SK-N-DZ (cell line): ENCODE measurements at regions not wholly inside any gene's neighbourhood (a gene's known extent, or its start where the extent isn't known, plus 50 kb on each side); places are given as distances from the start of the nearest gene placed in this dataset.
"Not testable (repeated sequence)": the region's sequence is repeated elsewhere in the genome, so short reads cannot be mapped to it uniquely, and the experiment has no call there.

ENCODE experiments used
- DNase-seq: peaks from one replicate; pipeline ENCODE4 v3.0.0-alpha.2; 2015; ENCODE audit warnings: low spot score

DNA sequence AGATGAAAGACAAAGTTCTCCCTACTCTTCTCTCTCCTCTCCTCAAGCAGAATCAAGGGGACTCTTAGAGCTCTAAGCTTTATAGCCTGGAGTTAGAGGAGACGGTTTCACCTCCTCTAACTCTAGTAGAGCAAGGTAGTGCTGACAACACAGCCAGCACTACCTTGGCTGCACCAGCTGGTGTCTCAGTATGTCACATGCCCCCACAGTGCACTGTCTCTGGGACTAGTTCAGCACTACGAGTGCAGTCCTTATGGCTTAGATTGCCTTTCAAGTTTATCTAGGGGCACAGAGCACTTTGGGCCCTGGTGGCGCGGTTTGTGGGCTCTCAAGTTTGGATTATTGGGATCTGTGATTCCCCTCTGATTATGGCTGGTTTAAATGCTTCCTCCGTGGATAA, 614.1 kb upstream of the NECTIN3 start:
- no peak for DNase-seq

DNA sequence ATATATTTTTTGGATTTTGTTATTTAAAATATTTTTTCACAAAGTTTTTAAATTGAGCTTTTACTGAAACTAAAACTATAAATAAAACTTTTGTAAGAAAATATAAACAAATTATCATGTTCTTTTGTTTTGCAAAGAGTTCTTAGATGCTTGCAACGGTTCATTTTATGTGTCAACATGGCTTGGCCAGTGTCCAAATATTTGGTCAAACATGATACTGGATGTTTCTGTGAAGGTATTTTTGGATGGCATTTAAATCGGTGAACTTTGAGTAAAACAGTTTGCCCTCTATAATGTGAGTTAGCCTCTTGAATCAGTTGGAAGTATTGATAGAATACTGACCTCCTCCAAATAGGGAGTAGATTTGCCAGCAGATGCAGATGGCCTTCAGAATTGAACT, 612.6 kb upstream of the NECTIN3 start:
- no peak for DNase-seq

DNA sequence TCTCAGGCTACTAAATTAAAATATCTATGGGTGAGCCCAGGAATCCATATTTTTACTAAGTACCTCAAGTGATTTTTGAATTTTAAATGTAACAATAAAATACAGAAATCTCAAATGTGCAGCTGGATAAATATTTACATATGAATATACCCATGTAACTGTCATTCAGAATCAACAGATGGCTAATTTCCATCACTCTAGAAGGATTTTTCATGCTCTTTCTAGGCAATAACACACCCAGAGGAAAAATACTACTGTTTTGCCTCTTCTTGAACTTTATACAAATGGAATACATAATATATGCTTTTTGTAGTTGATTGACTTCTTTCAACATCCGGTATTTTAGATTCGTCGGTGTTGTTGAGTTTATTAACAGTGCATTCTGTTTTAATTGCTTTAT, 601.3 kb upstream of the NECTIN3 start:
- DNase-seq, result no peak

DNA sequence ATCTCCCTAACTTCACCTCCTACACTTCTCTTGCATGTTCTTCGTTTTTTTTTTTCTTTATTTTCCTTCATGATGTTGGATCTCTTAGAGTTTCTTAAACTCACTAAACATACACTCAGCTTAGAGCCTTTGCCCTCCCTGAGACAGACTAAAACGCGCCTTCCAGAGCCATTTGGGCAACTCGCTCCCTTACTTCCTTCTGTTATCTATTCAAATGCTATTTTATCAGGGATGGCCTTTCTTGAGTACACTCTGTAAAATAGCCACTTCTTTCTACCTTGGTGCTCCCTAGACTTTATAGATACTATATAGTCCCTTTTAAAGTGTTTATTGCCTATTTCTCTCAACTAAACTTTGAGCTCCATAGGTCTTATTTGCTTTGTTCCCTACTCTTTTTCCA, 598.2 kb upstream of the NECTIN3 start:
- no peak for DNase-seq

DNA sequence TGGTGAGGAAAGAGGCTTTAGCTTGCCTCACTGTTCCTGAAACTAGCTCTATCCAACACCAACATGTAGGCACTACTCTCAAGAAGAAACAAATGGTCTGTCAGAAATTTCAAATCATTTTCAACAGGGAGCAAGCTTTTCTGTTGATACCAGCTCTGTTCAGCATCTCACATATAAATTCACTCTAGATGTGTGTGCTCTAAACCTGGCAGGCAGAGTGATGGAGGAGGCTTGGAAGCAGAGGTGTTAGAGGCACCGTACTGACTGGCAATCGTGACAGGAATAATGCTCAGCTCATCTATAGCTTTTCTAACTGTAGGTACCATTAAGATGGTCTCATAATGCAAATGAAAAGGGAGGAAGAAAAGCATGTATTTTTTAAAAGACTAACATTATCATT, 597.2 kb upstream of the NECTIN3 start:
- DNase-seq, result no peak

DNA sequence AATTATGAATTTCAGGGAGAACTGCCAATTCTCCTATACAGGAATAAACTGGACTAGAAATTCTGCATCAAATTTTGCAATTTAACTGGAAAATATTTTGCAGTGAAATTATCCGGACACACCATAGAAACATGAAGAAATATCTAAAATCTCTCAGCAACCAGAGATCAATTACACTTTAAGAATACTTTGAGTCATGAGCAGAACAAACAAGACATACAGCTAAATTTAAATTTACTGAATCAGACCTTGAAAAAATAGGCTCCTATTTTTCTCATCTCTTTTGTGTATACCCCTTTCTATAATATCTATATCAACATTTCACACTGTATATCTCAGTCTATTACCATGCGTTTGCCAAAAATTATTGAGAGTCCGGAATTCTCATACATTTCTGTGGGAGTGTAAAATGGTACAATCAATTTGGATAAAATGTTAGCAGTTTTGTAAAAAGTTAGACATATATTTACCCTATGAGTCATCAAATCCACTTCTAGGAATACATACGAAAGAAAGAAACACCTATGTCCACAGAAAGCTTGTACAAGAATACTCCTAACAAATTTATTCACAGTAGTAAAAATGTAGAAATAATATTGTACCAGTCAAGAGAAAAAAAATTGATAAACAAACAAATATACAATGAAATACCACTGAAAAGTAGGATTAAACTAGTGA, 593.1 kb upstream of the NECTIN3 start:
- DNase-seq, result no peak

DNA sequence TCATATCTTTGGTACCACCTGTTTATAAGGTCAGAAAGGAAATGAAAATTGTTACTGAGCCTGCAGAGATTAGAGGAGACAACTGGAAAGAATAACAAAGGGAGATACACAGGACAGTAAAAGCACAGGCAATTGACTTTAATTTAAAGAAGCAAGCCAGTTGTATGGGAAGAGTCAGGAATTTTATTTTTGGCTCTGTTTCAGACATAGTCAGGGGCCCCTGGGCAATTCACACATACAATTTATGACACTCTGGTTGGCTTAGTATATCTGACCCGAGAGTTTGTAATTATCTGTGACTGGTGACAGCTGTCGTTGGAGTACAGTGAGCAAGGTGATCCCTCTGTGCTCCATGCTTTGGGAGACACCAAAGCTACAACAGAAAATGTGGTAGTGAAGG, 591.9 kb upstream of the NECTIN3 start:
- DNase-seq, result no peak

DNA sequence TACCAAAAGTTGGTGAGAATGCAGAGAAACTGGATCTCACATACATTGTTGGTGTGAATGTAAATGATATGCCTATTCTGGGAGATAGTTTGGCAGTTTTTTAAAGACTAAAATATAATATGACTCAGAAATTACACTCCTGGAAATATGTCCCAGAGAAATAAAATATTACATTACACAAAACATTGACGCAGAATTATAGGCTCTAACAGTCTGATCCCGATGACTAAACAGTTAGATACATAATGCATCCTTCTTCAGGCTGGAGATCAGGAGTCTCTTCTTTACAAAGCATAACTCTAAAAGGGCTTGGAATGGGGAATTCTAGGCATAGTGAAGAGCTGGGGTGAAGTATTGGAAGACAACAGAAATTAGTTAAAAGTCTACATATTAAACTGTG, 586.2 kb upstream of the NECTIN3 start:
- no peak for DNase-seq

DNA sequence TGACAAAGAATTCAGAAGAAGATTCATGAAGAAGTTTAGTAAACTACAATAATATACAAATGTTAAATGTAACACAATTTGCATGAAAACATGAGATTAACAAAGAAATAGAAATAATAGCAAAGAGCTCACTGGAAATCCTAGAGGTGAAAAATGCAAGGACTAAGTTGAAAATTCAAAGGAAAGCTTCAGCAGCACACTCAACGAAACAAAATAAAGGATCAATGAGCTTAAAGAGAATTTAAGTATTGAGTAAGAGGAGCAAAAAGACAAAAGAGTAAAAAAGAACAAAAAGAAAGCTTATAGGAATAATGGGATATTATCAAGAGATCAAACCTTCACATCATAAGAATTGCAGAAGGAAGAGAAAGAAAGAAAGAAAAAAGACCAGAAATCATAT, 583.8 kb upstream of the NECTIN3 start:
- no peak for DNase-seq

DNA sequence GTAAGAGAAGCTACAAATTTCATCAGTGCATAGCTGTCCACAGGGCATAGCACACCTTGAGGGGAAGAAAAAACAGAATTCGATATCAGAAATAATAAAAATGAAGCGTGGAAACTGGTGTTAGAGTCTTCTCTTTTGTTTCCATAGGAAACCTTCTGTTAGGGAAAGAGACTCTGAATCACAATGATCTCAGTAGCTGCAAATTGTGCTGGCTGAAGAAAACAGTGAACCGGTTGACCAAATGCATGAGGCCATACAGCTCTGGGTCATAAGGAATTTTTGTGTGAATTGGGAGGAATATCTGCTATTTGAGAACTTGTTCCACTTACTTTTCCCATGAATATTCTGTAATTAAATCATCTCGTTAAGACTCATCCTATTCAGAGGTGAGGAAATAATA, 580.2 kb upstream of the NECTIN3 start:
- DNase-seq, result no peak

DNA sequence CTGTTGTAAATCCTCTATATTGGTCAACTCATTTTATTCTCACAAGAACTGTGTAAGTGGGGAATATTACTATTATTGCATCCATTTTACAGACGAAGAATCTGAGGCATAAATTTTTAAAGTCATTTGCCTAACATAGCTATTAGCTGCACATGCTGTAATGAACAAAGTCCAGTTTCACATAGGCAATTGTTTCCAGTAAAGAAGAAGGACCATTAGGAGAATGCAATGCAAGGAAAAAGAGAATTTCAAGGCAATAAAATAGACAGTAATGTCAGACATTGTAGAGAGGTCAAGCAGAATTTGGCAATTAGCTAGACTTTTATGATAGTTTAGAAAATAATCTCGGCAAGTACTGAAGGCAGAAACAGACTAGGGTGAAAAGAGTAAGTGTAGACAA, 578.7 kb upstream of the NECTIN3 start:
- no peak for DNase-seq

DNA sequence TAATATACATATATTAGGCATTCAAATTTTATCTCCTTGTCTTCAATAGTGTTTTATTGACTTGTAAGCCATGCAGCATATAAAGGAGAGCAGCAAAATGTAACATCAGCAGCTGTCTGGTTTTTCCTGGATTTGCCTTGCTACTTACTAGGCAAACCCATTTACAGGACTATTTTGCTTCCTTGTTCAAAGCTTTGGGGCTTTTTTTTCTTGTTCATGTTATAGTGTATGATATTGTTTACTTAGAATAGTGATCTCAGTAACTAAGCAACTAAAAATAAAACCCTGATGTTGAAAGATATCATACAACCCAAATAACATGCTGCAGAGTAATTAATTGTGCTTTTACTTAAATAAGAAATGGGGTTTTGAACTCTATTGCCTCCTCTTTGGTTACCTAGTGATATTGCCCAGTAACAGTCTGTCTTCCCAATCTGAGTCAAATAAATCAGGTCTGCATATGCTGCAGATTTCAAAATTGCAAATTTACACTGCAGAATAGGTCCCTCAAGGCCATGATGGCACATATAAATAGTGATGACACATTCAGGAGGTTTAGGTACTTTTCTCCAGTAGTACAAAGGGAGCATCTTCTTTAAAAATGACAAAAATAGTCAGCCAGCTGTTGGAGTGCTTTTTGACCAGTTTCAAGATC, 578.1 kb upstream of the NECTIN3 start:
- DNase-seq, result no peak

DNA sequence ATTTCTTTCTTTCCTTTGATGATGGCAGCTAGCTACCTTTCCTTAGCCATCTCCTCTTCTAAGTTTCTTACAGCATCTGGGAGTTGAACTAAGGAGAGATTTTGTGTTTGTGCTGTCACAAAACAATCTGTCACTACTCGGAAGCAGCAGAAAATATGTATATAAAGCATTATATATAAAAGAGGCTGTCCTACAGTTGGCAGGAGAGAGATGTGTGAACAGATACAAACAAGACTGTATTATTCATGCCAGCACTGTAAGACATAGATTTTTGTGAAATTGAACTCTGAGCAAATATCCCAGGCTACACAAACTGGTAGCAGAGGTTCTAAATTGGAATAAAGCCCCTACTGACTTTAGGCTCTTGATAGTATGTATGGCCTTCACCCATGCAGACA, 577.5 kb upstream of the NECTIN3 start:
- no peak for DNase-seq

DNA sequence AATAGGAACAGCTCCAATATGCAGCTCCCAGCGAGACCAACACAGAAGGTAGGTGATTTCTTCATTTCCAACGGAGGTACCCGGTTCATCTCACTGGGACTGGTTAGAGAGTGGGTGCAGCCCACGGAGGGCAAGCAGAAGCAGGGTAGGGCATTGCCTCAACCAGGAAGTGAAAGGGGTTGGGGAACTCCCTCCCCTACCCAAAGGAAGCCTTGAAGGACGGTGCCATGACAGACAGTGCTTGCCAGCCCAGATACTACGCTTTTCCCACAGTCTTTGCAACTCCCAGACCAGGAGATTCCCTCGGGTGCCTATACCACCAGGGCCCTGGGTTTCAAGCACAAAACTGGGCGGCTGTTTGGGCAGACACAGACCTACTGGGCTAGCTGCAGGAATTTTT, 576.9 kb upstream of the NECTIN3 start:
- DNase-seq, result no peak

DNA sequence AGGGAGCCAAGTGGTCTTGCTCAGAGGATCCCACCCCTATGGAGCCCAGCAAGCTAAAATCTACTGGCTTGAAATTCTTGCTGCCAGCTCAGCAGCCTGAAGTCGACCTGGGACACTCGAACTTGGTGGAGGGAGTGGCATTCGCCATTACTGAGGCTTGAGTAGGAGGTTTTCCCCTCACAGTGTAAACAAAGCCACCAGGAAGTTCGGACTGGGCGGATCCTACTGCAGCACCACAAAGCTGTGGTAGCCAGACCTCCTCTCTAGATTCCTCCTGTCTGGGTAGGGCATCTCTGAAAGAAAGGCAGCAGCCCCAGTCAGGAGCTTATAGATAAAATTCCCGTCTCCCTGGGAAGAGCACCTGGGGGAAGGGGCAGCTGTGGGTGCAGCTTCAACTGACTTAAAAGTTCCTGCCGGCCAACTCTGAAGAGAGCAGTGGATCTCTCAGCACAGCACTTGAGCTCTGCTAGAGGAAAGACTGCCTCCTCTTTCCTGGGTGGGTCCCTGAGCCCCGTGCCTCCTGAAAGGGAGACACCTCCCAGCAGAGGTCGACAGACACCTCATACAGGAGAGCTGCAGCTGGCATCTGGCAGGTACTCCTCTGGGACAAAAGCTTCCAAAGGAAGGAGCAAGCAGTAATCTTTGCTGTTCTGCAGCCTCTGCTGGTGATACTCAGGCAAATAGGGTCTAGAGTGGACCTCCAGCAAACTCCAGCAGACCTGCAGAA, 576.3 kb upstream of the NECTIN3 start:
- no peak for DNase-seq

DNA sequence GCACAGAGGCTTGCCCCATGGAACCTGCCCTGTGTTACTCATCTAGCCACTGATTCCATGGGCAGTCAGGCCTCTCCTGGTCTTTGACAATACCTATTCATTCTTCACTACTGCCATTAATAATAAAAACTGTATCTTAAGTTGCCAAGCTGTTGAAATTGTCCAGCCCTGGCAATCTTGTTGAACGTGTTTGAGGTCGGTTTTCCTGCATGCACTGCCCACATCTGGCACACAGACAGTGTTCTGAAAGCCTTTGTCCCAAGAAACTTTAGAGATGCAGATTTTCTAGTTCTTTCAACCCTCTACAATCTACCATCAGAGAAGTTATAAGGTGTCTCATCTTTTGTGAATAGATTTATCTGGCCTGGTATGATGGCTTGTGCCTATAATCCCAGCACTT, 567.2 kb upstream of the NECTIN3 start:
- DNase-seq, result no peak

DNA sequence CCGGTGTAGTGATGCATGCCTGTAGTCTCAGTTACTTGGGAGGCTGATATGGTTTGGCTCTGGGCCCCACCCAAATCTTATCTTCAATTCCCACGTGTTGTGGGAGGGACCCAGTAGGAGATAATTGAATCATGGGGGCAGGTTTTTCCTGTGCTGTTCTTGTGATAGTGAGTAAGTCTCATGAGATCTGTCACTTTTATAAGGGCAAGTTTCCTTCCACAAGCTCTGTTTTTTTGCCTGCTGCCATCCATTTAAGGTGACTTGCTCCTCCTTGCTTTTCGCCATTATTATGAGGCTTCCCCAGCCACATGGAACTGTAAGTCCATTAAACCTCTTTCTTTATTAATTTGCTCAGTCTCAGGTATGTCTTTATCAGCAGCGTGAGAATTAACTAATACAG, 566.7 kb upstream of the NECTIN3 start:
- DNase-seq, result peak; percentile 5

DNA sequence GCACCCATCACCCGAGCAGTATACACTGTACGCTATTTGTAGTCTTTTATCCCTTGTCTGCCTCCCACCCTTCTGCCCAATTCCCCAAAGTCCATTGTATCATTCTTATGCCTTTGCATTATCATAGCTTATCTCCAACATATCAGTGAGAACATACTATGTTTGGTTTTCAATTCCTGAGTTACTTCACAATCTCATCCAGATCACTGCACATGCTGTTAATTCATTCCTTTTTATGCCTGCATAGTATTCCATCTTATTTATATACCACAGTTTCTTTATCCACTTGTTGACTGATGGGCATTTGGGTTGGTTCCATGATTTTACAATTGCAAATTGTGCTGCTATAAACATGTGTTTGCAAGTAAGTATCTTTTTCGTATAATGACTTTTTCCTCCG, 564.7 kb upstream of the NECTIN3 start:
- DNase-seq, result no peak

DNA sequence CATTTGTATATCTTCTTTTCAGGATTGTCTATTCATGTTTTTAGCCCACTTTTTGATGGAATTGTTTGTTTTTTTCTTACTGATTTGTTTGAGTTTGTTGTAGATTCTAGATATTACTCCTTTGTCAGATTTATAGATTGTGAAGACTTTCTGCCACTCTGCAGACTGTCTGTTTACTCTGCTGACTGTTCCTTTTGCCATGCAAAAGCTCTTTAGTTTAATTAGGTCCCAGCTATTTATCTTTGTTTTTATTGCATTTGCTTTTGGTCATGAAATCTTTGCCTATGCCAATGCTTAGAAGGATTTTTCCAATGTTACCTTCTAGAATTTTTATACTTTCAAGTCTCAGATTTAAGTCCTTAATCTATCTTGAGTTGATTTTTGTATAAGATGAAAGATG, 564.0 kb upstream of the NECTIN3 start:
- DNase-seq, result not testable (repeated sequence)

DNA sequence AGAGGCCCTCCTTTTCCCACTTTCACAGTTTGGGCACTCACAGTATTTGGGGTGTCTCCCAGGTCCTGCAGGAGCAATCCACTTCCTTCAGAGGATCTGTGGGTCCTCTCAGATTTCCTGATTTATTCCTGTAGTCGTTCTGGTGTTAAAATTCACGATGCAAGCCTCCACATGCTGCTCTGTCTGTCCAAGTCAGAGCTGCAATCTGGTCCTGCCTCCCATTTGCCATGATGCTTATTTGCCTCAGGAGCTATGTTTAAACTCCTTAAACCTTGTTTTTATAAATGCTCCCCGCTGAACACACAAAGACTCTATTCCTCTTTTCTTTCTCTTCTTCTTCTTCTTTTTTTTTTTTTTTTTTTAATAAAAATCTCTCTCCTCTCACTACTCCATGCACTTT, 558.7 kb upstream of the NECTIN3 start:
- DNase-seq, result no peak

DNA sequence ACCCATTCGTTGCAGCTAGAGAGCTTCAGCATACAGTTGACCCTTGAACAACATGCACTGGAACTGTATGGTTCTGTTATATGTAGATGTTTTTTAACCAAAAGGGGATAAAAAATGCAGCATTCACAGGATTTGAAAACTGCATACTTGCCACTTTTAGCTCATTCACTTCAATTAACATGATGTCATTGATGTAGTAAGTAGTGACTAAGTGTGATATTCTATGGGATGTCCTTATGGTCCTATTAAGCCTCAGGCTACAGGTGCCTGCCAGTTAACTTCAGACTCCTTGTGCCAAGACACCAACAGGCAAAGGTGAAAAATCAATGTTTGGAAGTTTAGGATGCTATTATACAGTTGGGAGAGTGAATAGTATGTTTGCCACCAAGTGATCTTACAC, 553.6 kb upstream of the NECTIN3 start:
- DNase-seq, result no peak

DNA sequence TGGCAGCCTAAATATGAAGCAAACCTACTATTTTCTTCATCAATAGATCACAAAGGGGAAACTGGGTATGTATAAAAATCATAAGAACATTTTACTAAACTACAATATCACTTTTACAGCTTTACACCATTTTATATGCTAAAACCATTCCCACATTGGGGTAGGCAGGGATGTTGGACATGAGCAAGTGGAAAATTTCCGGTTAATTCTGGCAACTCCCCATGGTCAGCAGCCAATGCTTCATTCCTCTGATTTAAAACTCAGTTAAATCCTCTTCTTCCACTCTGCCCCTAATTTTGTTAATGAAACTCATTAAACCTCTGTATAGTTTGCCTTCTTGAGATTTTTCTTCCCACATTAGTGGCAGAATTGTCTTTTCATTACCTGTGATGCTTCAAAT, 552.5 kb upstream of the NECTIN3 start:
- DNase-seq, result no peak

DNA sequence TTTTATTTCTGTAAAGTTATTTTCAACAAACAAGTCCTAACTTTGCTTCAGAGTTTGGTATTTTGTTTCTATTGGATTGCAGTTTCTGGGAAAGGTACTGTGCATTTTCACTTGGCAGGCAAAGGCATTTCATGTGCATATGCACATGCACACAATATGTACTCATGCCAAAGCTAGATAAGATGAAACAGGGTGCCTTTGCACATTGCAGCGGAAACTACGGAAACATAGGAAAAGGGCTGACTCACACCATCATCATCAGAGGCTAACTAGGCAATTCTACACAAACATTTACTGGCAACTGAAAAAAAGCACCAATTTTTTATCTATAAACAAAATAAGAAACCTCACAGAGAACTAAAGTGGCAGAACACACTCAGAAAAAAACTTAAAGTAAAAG, 550.6 kb upstream of the NECTIN3 start:
- no peak for DNase-seq
